Adrenal gland (tissue), 9 donors: ENCODE measurements at regions not wholly inside any gene's neighbourhood (a gene's known extent, or its start where the extent isn't known, plus 50 kb on each side); places are given as distances from the start of the nearest gene placed in this dataset.
"Not testable (repeated sequence)": the region's sequence is repeated elsewhere in the genome, so short reads cannot be mapped to it uniquely, and the experiment has no call there.

Source experiments
- DNase-seq, 7 donors: peaks; one replicate each; pipeline ENCODE4 v3.0.0-alpha.2; 2019 to 2020
- H3K27ac ChIP-seq, 5 donors: fragments of 200-600 bp; sonication (generic) in 4 of 5; 1 replicate in 3 of 5; 2 replicates in 2 of 5; pipeline versions ENCODE4 v1.5.1 to v1.8.0; 2016 to 2020; ENCODE audit warnings: mild to moderate bottlenecking in 1 of 5
- H3K27me3 ChIP-seq: fragments of 200-600 bp; 2 replicates; pipeline ENCODE4 v1.8.0; 2021
- H3K36me3 ChIP-seq, 2 donors: fragments of 200-600 bp; replicated peaks in 1 of 2; 1 replicate in 1 of 2; 2 replicates in 1 of 2; pipeline versions ENCODE4 v1.5.1 to v1.8.0; 2018 to 2022
- H3K4me1 ChIP-seq, 2 donors: fragments of 200-600 bp; replicated peaks in 1 of 2; 1 replicate in 1 of 2; 2 replicates in 1 of 2; pipeline versions ENCODE4 v1.5.1 to v1.8.0; 2018 to 2021
- H3K4me3 ChIP-seq, 4 donors: fragments of 200-600 bp; sonication (generic) in 3 of 4; one replicate each; pipeline ENCODE4 v1.5.1; 2016 to 2018
- H3K9me3 ChIP-seq, 3 donors: fragments of 200-600 bp; sonication (generic) in 1 of 3; replicated peaks in 1 of 3; 1 replicate in 2 of 3; 2 replicates in 1 of 3; pipeline versions ENCODE4 v1.5.1 to v1.8.0; 2016 to 2021
- CTCF ChIP-seq, 6 experiments: fragments of 450-650 bp in 4 of 6; fragments of 200-600 bp in 2 of 6; sonication (generic) in 1 of 6; IDR thresholded peaks; 1 replicate in 5 of 6; 2 replicates in 1 of 6; pipeline versions ENCODE4 v1.5.1 to v1.8.0; 2016 to 2021; ENCODE audit warnings: antibody characterized with exemption in 6 of 6, mild to moderate bottlenecking in 2 of 6, moderate library complexity in 1 of 6
- POLR2A ChIP-seq, 2 donors: fragments of 450-650 bp; IDR thresholded peaks; one replicate each; pipeline ENCODE4 v1.6.1; 2017; ENCODE audit warnings: antibody characterized with exemption in 2 of 2, mild to moderate bottlenecking in 2 of 2, moderate library complexity in 1 of 2
- WGBS, 4 donors: extraction: QIAGEN DNeasy Blood & Tissue Kit in 2 of 4; methylation state at CpG; one replicate each; pipeline versions ENCODE4 v1.1.5 to v1.1.7; 2013 to 2017; 5-methylcytosine and 5-hydroxymethylcytosine counted together
- intact Hi-C, 2 donors: fragments of 100-400 bp; cut with DNase I; formaldehyde crosslinking; loops; one replicate each; pipeline versions ENCODE4 v1.14.1 to v1.15.0; 2022 to 2023
- donor health status: healthy with polysubstance abuse.
- donor health status: Bipolar disorder and iron deficiency.
- donor health status: DM: yes; HTN: yes; CAD: no.
- donor health status: DM: no; HTN: no; CAD: no.
- donor health status: DM: no; HTN: no; CAD: no.

- Histone ChIP-seq H3K9me3 (no peaks in the 10 kb centered on the region), H3K36me3 (no peaks in the 10 kb centered on the region), H3K27ac (no peak overlapping the region), H3K4me1 (no peaks in the 10 kb centered on the region), H3K4me3 (no peak overlapping the region), H3K27me3 (no peaks in the 10 kb centered on the region)
- TF ChIP-seq CTCF (IDR thresholded peaks at IDR 0.05) (no peak), POLR2A (IDR thresholded peaks at IDR 0.05) (no peak)
- intact Hi-C loops: no loop called here
- no peak for DNase-seq
- WGBS, 4 donors: 80 to 89% (median 80%) methylated on average over 3 of the region's 3 CpGs
Observed at GRCh38 chr3:182028081-182028480, 316.4 kb downstream of the SOX2 start.

- H3K27ac ChIP-seq, H3K9me3 ChIP-seq, DNase-seq, H3K27me3 ChIP-seq, H3K4me1 ChIP-seq, intact Hi-C loops, H3K4me3 ChIP-seq, H3K36me3 ChIP-seq: not testable (repeated sequence)
- WGBS, 4 donors: 65 to 81% (median 73%) methylated on average over 1 of the region's 1 CpG
Observed at GRCh38 chr3:182034231-182034630, 322.5 kb downstream of the SOX2 start.

GRCh38 chr3:182035324-182035723 lies 323.6 kb downstream of the SOX2 start:
- H3K27ac ChIP-seq: no peak overlapping the region
- H3K27me3 ChIP-seq: no peaks in the 10 kb centered on the region
- WGBS, 4 donors: 68 to 79% (median 72%) methylated on average over 3 of the region's 3 CpGs
- no peaks in the 10 kb centered on the region for H3K36me3 ChIP-seq
- TF ChIP-seq POLR2A (IDR thresholded peaks at IDR 0.05) (no peak), CTCF (IDR thresholded peaks at IDR 0.05) (no peak)
- H3K4me1 ChIP-seq: no peaks in the 10 kb centered on the region
- no peak overlapping the region for H3K4me3 ChIP-seq
- intact Hi-C loops: no loop called here
- no peak for DNase-seq
- no peaks in the 10 kb centered on the region for H3K9me3 ChIP-seq

GRCh38 chr3:182036382-182036781 lies 324.7 kb downstream of the SOX2 start:
- 76 to 79% (median 77%) methylated on average over 1 of the region's 1 CpG for WGBS, 4 donors
- intact Hi-C loops: no loop called here
- TF ChIP-seq CTCF (IDR thresholded peaks at IDR 0.05): no peak
- no peak for TF ChIP-seq POLR2A (IDR thresholded peaks at IDR 0.05)
- Histone ChIP-seq H3K27ac (no peak overlapping the region), H3K9me3 (no peaks in the 10 kb centered on the region), H3K27me3 (no peaks in the 10 kb centered on the region), H3K36me3 (no peaks in the 10 kb centered on the region), H3K4me3 (no peak overlapping the region), H3K4me1 (no peaks in the 10 kb centered on the region)
- DNase-seq: no peak

GRCh38 chr3:182041668-182042291 lies 330.1 kb downstream of the SOX2 start:
- 69 to 77% (median 72%) methylated on average over 1 of the region's 1 CpG for WGBS, 4 donors
- DNase-seq: no peak
- intact Hi-C loops: no loop called here
- Histone ChIP-seq H3K36me3 (no peaks in the 10 kb centered on the region), H3K4me1 (no peaks in the 10 kb centered on the region), H3K4me3 (no peak overlapping the region), H3K9me3 (no peaks in the 10 kb centered on the region), H3K27ac (no peak overlapping the region), H3K27me3 (no peaks in the 10 kb centered on the region)
- no peak for TF ChIP-seq CTCF (IDR thresholded peaks at IDR 0.05)
- TF ChIP-seq POLR2A (IDR thresholded peaks at IDR 0.05): no peak
